Fibroblast of the aortic adventitia (primary cell): ENCODE measurements at regions not wholly inside any gene's neighbourhood (a gene's known extent, or its start where the extent isn't known, plus 50 kb on each side); places are given as distances from the start of the nearest gene placed in this dataset.

Source experiments
- DNase-seq: peaks from one replicate; pipeline ENCODE4 v3.0.0-alpha.2; 2010; ENCODE audit warnings: low read depth
- H3K4me3 ChIP-seq: 2 replicates; pipeline ENCODE4 v1.5.1; 2011; ENCODE audit warnings: low read depth, mild to moderate bottlenecking, control low read depth, low read length, moderate library complexity
- CTCF ChIP-seq: IDR thresholded peaks from 2 replicates; pipeline ENCODE4 v1.5.1; 2011; ENCODE audit warnings: mild to moderate bottlenecking, low read length, control low read depth, inconsistent platforms; ENCODE audit not compliant: insufficient read depth

GRCh38 chr2:47301731-47302130 lies 67.4 kb upstream of the EPCAM start:
- no peak overlapping the region for H3K4me3 ChIP-seq
- no peak for TF ChIP-seq CTCF
- no peak for DNase-seq

DNA sequence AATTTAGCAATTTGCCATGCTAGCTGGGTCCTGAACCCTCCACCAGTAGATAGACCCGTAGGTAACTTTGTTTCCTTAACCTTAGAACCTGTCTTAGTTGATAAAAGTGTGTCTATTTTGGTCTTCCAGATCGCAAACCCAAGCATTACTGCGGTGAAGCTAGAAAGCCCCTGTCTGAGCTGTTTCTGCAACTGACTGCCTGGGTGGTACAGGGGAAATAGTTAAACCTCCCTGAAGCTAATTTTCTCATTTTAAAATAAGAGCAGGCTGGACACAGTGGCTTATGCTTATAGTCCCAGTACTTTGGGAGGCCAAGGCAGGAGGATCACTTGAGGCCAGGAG lies 67.9 kb upstream of the EPCAM start:
- TF ChIP-seq CTCF = no peak
- no peak overlapping the region for H3K4me3 ChIP-seq
- DNase-seq = no peak

GRCh38 chr2:47300609-47301276 lies 68.4 kb upstream of the EPCAM start:
- no peak for DNase-seq
- TF ChIP-seq CTCF = no peak
- H3K4me3 ChIP-seq = no peak overlapping the region

GRCh38 chr2:47300081-47300480 lies 69.0 kb upstream of the EPCAM start:
- no peak for TF ChIP-seq CTCF
- DNase-seq = no peak
- no peak overlapping the region for H3K4me3 ChIP-seq

DNA sequence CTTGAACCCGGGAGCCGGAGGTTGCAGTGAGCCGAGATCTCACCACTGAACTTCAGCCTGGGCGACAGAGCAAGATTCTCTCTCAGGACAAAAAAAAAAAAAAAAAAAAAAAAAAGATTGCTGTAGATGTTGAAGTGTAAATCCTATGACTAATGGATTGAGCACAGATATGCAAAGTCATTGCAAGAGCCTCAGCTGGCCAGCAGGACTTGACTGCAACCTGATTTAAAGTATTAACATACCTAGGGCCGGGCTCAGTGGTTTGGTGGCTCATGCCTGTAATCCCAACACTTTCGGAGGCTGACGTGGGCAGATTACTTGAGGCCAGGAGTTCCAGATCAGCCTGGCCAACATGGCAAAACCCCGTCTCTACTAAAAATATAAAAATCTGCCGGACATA lies 69.6 kb upstream of the EPCAM start:
- H3K4me3 ChIP-seq = no peak overlapping the region
- TF ChIP-seq CTCF = peak; percentile 14
- peak; percentile 72 for DNase-seq

GRCh38 chr2:47298771-47299170 lies 70.3 kb upstream of the EPCAM start:
- no peak for DNase-seq
- no peak for TF ChIP-seq CTCF

More at GRCh38 chr2:47298771-47299170, 70.3 kb upstream of the EPCAM start:
- H3K4me3 ChIP-seq = no peak overlapping the region
